ENCODE measurements at regions not wholly inside any gene's neighbourhood (a gene's known extent, or its start where the extent isn't known, plus 50 kb on each side); places are given as distances from the start of the nearest gene placed in this dataset.

DNA sequence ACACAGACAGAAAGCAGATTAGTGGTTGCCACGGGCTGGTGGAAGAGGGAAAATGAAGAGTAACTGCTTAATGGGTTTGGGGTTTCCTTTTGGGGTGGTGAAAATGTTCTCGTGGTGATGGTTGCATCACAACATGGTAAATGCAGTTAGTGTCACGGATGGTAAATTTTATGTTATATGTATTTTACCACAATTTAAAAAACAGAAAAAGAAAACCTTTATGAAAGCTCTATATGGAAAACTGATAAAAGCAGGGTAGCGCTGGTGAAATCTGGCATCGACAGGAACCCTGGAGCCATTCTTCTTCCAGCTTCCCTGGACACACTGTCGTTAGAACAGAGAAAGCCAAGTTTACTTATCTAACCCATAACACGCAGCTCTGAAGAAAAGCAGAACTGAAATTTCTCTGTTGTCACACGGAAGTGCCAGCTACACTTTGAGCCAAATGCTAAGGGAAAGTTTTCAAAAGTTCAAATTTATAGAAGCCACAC, 287.7 kb upstream of the NR2F2 start:
- no peak for TF ChIP-seq CTCF (IDR thresholded peaks at IDR 0.05; ENCODE audit: insufficient read depth, low read length)
- peak; percentile 37; the same call in 1 of the 2 replicates for TF ChIP-seq POLR2AphosphoS5 (IDR thresholded peaks at IDR 0.05; ENCODE audit: low read depth)
- TF ChIP-seq REST (IDR thresholded peaks at IDR 0.05; ENCODE audit: insufficient replicate concordance, low read depth) = no peak
